ENCODE measurements at regions not wholly inside any gene's neighbourhood (a gene's known extent, or its start where the extent isn't known, plus 50 kb on each side); places are given as distances from the start of the nearest gene placed in this dataset.

DNA sequence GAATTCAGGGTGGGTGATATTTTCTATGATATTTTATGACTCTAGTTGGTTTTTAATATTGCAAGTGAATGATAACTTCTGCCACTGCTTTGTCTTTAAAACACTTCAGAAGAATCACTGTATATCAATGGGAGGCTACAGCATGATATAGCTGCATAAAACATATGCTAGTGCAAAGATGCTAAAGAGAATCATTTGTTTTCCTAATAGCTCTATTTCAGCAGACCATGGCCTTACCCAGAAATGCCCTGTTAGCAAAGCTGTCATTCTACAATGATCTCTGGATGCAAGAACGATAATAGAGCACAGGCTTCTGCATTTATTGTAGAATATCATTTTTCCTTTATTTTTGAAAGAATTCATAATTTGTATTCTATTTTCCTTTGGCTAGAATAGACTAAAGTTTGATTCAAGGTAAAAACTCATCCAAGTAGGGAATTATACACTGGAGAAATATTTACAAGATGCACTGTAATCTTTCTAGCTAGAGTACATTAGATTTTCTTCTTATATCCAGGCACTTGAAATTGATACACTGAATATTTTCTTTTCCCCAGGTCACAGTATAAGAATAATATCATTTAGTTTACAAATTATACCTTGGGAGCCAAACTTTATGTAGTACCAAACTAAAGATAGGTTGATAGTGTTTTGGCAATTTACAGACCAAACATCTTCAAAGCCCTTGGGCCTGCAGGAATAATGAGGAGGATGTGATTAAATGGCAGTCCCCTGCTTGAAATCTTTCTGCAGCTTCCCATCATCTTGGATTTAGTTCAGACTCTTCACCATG lies 252.6 kb upstream of the LINC00305 start:
- TF ChIP-seq, protein P1, sequence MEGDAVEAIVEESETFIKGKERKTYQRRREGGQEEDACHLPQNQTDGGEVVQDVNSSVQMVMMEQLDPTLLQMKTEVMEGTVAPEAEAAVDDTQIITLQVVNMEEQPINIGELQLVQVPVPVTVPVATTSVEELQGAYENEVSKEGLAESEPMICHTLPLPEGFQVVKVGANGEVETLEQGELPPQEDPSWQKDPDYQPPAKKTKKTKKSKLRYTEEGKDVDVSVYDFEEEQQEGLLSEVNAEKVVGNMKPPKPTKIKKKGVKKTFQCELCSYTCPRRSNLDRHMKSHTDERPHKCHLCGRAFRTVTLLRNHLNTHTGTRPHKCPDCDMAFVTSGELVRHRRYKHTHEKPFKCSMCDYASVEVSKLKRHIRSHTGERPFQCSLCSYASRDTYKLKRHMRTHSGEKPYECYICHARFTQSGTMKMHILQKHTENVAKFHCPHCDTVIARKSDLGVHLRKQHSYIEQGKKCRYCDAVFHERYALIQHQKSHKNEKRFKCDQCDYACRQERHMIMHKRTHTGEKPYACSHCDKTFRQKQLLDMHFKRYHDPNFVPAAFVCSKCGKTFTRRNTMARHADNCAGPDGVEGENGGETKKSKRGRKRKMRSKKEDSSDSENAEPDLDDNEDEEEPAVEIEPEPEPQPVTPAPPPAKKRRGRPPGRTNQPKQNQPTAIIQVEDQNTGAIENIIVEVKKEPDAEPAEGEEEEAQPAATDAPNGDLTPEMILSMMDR (IDR thresholded peaks at IDR 0.05; ENCODE audit: insufficient read depth, low read length, poor library complexity, severe bottlenecking), result no peak
- no peak for TF ChIP-seq EZH2phosphoT487 (conservative IDR thresholded peaks at IDR 0.05; ENCODE audit: low read length)

Data from SU-DHL-6 (cell line).